Ectodermal cell (in vitro differentiated cells): ENCODE measurements at regions not wholly inside any gene's neighbourhood (a gene's known extent, or its start where the extent isn't known, plus 50 kb on each side); places are given as distances from the start of the nearest gene placed in this dataset.

Experiments used
- H3K27ac ChIP-seq: 2 replicates; pipeline ENCODE4 v1.7.0; 2013; ENCODE audit warnings: mild to moderate bottlenecking, low read depth, low read length; ENCODE audit not compliant: insufficient read depth, poor library complexity, severe bottlenecking
- H3K27me3 ChIP-seq: 2 replicates; pipeline ENCODE4 v1.7.0; 2013; ENCODE audit warnings: mild to moderate bottlenecking, low read length; ENCODE audit not compliant: insufficient read depth, control insufficient read depth, poor library complexity, severe bottlenecking
- H3K36me3 ChIP-seq: one replicate; pipeline ENCODE4 v1.7.0; 2013; ENCODE audit warnings: low read length; ENCODE audit not compliant: control insufficient read depth, insufficient read depth
- H3K4me1 ChIP-seq: one replicate; pipeline ENCODE4 v1.7.0; 2013; ENCODE audit warnings: low read length; ENCODE audit not compliant: control insufficient read depth, insufficient read depth
- H3K4me3 ChIP-seq: 2 replicates; pipeline ENCODE4 v1.7.0; 2013; ENCODE audit warnings: low read depth, low read length, control low read depth; ENCODE audit not compliant: insufficient read depth
- H3K9me3 ChIP-seq: 2 replicates; pipeline ENCODE4 v1.7.0; 2013; ENCODE audit warnings: mild to moderate bottlenecking, low read length, moderate library complexity; ENCODE audit not compliant: control insufficient read depth
- WGBS, 2 experiments: methylation state at CpG; one replicate each; pipeline ENCODE4 v1.1.7; 2013; ENCODE audit warnings: missing lambda C conversion rate in 2 of 2; 5-methylcytosine and 5-hydroxymethylcytosine counted together

- no peak overlapping the region for H3K4me3 ChIP-seq
- no peaks in the 10 kb centered on the region for H3K4me1 ChIP-seq
- no peak overlapping the region for H3K27ac ChIP-seq
- H3K27me3 ChIP-seq: no peaks in the 10 kb centered on the region
- no peaks in the 10 kb centered on the region for H3K36me3 ChIP-seq
- H3K9me3 ChIP-seq: no peaks in the 10 kb centered on the region
- WGBS, 2 experiments: 94 to 97% methylated on average over 3 of the region's 3 CpGs
Observed at GRCh38 chr13:74892096-74892495, 589.9 kb downstream of the TBC1D4 start.

GRCh38 chr13:74891610-74892009, 590.4 kb downstream of the TBC1D4 start:
- no peaks in the 10 kb centered on the region for H3K27me3 ChIP-seq
- H3K27ac ChIP-seq: no peak overlapping the region
- no peak overlapping the region for H3K4me3 ChIP-seq
- H3K4me1 ChIP-seq: no peaks in the 10 kb centered on the region
- H3K36me3 ChIP-seq: no peaks in the 10 kb centered on the region
- H3K9me3 ChIP-seq: no peaks in the 10 kb centered on the region
- 79 to 90% methylated on average over 3 to 4 of the region's 5 CpGs for WGBS, 2 experiments

DNA sequence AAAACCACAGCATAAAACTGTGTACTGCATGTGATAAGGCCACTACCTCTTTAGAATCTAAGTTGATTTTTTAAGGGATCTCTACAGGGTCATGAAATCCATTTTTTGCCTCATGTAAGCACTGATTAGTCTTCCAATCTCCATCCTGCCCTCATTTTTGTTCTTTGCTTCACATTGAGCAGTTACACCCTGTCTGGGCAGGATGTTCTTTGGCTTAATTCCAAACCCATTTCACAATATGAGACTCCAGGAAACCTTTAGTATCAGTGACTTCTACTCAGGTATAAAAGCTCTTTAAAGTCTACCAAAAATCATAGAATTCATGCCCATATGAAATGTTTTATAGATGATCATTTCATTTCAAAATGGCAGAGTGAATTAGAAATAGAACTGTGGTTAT, 592.6 kb downstream of the TBC1D4 start:
- Histone ChIP-seq H3K4me1 (no peaks in the 10 kb centered on the region), H3K27me3 (no peaks in the 10 kb centered on the region), H3K9me3 (no peaks in the 10 kb centered on the region), H3K4me3 (no peak overlapping the region), H3K36me3 (no peaks in the 10 kb centered on the region), H3K27ac (no peak overlapping the region)

GRCh38 chr13:74886502-74886901, 595.5 kb downstream of the TBC1D4 start:
- Histone ChIP-seq H3K27me3 (no peaks in the 10 kb centered on the region), H3K36me3 (no peaks in the 10 kb centered on the region), H3K4me3 (no peak overlapping the region), H3K4me1 (no peaks in the 10 kb centered on the region), H3K9me3 (no peaks in the 10 kb centered on the region), H3K27ac (no peak overlapping the region)
- WGBS, 2 experiments: 94 to 100% methylated on average over 2 to 3 of the region's 3 CpGs

DNA sequence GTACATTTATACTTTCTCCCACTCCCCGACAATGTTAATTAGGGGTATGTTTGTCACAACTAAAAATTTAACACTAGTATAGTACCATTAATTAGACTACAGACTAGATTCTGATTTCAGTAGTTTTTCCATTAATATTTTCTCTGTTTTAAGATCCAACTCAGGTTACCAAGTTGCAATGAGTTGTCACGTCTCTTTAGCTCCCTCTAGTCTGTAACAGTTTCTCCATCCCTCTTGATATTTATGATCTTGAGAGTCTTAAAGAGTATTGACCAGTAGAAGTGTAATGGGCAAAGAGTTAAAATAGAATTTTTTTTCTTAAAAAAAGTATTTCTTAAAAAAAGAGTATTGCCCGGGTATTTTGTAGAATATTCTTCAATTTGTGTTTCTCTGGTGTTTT, 598.1 kb downstream of the TBC1D4 start:
- 95% methylated on average over 2 of the region's 3 CpGs; no CpG with 5 or more reads in 1 of the 2 experiments for WGBS, 2 experiments

DNA sequence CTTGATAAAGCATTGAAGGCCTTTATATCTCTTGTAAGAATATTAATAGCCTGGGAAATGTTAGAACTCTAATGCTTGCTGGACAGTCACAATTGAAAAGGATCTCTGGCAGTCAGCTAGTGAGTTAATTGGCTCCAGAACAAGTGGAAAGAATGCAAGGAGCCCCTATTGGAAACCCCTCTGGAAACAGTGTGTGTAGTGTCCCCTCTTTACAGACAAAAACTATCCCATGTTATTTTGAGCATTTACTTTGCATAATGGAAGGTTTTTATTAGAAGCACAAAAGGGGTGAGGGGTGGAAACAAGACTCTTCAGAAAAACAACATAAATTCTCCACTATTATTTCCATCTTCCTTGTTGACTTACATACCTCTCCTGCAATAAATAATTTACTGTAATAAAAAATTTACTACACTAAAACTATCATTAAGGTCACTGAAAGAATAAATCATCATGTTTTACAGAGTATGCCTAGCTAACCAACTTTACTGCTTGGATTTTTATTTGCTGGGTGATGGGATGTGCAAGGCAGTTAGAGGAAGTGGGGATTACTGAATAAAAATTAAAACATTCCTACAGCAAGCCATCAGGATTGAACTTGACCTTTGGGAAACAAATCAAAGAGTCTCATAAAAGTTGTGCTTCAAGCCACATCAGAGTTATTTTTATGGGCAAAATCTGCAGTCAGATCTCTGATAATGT, 610.4 kb downstream of the TBC1D4 start:
- Histone ChIP-seq H3K4me3 (no peak overlapping the region), H3K27me3 (no peaks in the 10 kb centered on the region), H3K4me1 (no peaks in the 10 kb centered on the region), H3K36me3 (no peaks in the 10 kb centered on the region), H3K27ac (no peak overlapping the region), H3K9me3 (peaks cover 2% of the 10 kb centered on the region)

More for the DNA sequence above, 598.1 kb downstream of the TBC1D4 start:
- Histone ChIP-seq H3K36me3 (no peaks in the 10 kb centered on the region), H3K27ac (no peak overlapping the region), H3K27me3 (no peaks in the 10 kb centered on the region), H3K4me3 (no peak overlapping the region), H3K9me3 (no peaks in the 10 kb centered on the region), H3K4me1 (no peaks in the 10 kb centered on the region)

GRCh38 chr13:74870865-74871264, 611.1 kb downstream of the TBC1D4 start:
- no peak overlapping the region for H3K27ac ChIP-seq
- H3K27me3 ChIP-seq: no peaks in the 10 kb centered on the region
- WGBS, 2 experiments: 100% methylated on average over 2 of the region's 2 CpGs; no CpG with 5 or more reads in 1 of the 2 experiments

GRCh38 chr13:74869846-74870245, 612.1 kb downstream of the TBC1D4 start:
- H3K27me3 ChIP-seq: no peaks in the 10 kb centered on the region
- H3K4me1 ChIP-seq: no peaks in the 10 kb centered on the region
- no peak overlapping the region for H3K4me3 ChIP-seq
- no peaks in the 10 kb centered on the region for H3K36me3 ChIP-seq
- H3K27ac ChIP-seq: no peak overlapping the region
- WGBS, 2 experiments: 80 to 92% methylated on average over 1 to 2 of the region's 2 CpGs
- H3K9me3 ChIP-seq: peaks cover 2% of the 10 kb centered on the region

More at GRCh38 chr13:74870865-74871264, 611.1 kb downstream of the TBC1D4 start:
- H3K9me3 ChIP-seq: peaks cover 2% of the 10 kb centered on the region
- H3K4me3 ChIP-seq: no peak overlapping the region
- no peaks in the 10 kb centered on the region for H3K36me3 ChIP-seq
- no peaks in the 10 kb centered on the region for H3K4me1 ChIP-seq

- H3K27me3 ChIP-seq: no peaks in the 10 kb centered on the region
- H3K4me3 ChIP-seq: no peak overlapping the region
- H3K27ac ChIP-seq: no peak overlapping the region
- no peaks in the 10 kb centered on the region for H3K4me1 ChIP-seq
- H3K9me3 ChIP-seq: peaks cover 2% of the 10 kb centered on the region
- no peaks in the 10 kb centered on the region for H3K36me3 ChIP-seq
Observed at GRCh38 chr13:74868049-74868448, 613.9 kb downstream of the TBC1D4 start.

DNA sequence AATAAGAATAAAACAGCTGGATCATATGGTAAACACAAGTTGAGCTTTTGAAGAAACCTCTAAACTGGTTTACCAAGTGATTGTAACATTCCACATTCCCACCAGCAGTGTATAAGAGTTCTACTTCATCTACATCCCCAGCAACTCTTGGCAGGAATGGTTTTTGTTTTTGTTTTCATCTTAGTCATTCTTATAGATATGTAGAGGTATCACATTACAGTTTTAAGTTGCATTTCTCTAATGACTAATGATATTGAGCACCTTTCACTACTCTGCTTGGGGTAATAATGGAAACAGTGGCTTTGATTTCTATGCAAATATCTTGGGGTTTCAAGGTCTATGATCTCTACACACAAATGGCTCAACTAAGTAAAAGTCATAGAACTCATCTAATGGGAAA, 614.5 kb downstream of the TBC1D4 start:
- Histone ChIP-seq H3K4me3 (no peak overlapping the region), H3K36me3 (no peaks in the 10 kb centered on the region), H3K4me1 (no peaks in the 10 kb centered on the region), H3K27me3 (no peaks in the 10 kb centered on the region), H3K27ac (no peak overlapping the region), H3K9me3 (peaks cover 2% of the 10 kb centered on the region)

DNA sequence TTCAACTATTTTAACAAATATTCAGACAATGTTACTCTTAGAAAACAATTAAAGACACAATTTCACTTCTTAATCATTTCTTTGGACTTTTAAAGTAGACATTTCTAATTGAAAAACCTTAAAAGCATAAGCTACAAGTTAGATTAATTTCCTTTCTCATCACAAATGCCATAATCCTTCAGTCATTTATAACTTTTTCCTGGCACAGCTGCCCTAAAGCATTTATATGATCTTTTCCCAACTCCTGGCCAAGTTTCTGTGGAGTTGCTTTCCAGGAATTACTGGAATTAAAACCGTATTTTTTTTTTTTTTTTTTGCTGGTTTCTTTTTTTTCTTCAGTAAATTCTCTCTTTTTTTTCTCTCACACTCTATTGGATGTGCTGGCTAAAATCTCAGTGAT, 615.9 kb downstream of the TBC1D4 start:
- Histone ChIP-seq H3K4me3 (no peak overlapping the region), H3K27me3 (no peaks in the 10 kb centered on the region), H3K9me3 (peaks cover 2% of the 10 kb centered on the region), H3K4me1 (no peaks in the 10 kb centered on the region), H3K36me3 (no peaks in the 10 kb centered on the region), H3K27ac (no peak overlapping the region)
- WGBS, 2 experiments: 83 to 100% methylated on average over 1 of the region's 1 CpG
